B cell (primary cell): ENCODE measurements at regions not wholly inside any gene's neighbourhood (a gene's known extent, or its start where the extent isn't known, plus 50 kb on each side); places are given as distances from the start of the nearest gene placed in this dataset.

Source experiments
- ATAC-seq: fragments of 200-7000 bp; cut with Tn5 transposase; one replicate; pipeline ENCODE4 v1.10.0; 2021; ENCODE audit warnings: low read depth, mild to moderate bottlenecking, moderate number of reproducible peaks, moderate library complexity
- CTCF ChIA-PET: fragments of 350-600 bp; sonication (Branson Sonifier 250); formaldehyde crosslinking; loops from one replicate; lab custom pipeline; 2021; ENCODE audit warnings: antibody characterized with exemption, inconsistent platforms; lab: Charles Lee
- POLR2A ChIA-PET: fragments of 350-600 bp; sonication (Branson Sonifier 250); formaldehyde crosslinking; loops from one replicate; lab custom pipeline; 2021; ENCODE audit warnings: antibody characterized with exemption; lab: Charles Lee
- DNase-seq: peaks from one replicate; pipeline ENCODE4 v3.0.0; 2013
- H2AFZ ChIP-seq: 2 replicates; pipeline ENCODE4 v1.6.1; 2012; ENCODE audit warnings: mild to moderate bottlenecking, low read depth, low read length; ENCODE audit not compliant: insufficient read depth, poor library complexity, severe bottlenecking
- H3K27ac ChIP-seq, 2 donors: 1 replicate in 1 of 2; 2 replicates in 1 of 2; pipeline ENCODE4 v1.5.1; 2012 to 2013; ENCODE audit warnings: low read length in 2 of 2, mild to moderate bottlenecking in 2 of 2, moderate library complexity in 1 of 2
- H3K27me3 ChIP-seq, 4 experiments: fragments of 200-600 bp in 1 of 4; sonication (generic) in 1 of 4; replicated peaks in 1 of 4; 1 replicate in 2 of 4; 2 replicates in 2 of 4; pipeline versions ENCODE4 v1.6.1 to v1.7.0; 2013 to 2016; ENCODE audit warnings: low read length in 3 of 4, mild to moderate bottlenecking in 2 of 4, mixed read lengths in 1 of 4, moderate library complexity in 1 of 4; ENCODE audit not compliant: insufficient read depth in 4 of 4, control insufficient read depth in 3 of 4; ENCODE audit errors: control extremely low read depth in 1 of 4
- H3K36me3 ChIP-seq, 2 experiments: replicated peaks in 1 of 2; 1 replicate in 1 of 2; 2 replicates in 1 of 2; pipeline versions ENCODE4 v1.6.1 to v1.7.1; 2013; ENCODE audit warnings: low read length in 1 of 2; ENCODE audit not compliant: insufficient read depth in 2 of 2, control insufficient read depth in 1 of 2; ENCODE audit errors: control extremely low read depth in 1 of 2, extremely low read depth in 1 of 2
- H3K4me1 ChIP-seq, 2 donors: fragments of 200-600 bp in 1 of 2; sonication (generic) in 1 of 2; 1 replicate in 1 of 2; 2 replicates in 1 of 2; pipeline versions ENCODE4 v1.5.1 to v1.6.1; 2013 to 2017; ENCODE audit warnings: low read length in 2 of 2; ENCODE audit not compliant: control insufficient read depth in 2 of 2, insufficient read depth in 2 of 2
- H3K4me2 ChIP-seq: replicated peaks from 2 replicates; pipeline ENCODE3; 2012; ENCODE audit warnings: mild to moderate bottlenecking, low read depth, low read length; ENCODE audit not compliant: poor library complexity, severe bottlenecking
- H3K4me3 ChIP-seq, 5 experiments: fragments of 200-600 bp in 1 of 5; sonication (generic) in 1 of 5; 1 replicate in 3 of 5; 2 replicates in 2 of 5; pipeline versions ENCODE4 v1.5.1 to v1.7.0; 2011 to 2016; ENCODE audit warnings: low read length in 4 of 5, mild to moderate bottlenecking in 4 of 5, low read depth in 2 of 5, control low read depth in 1 of 5, moderate library complexity in 1 of 5; ENCODE audit not compliant: insufficient read depth in 1 of 5; ENCODE audit errors: control extremely low read depth in 1 of 5, extremely low read depth in 1 of 5
- H3K79me2 ChIP-seq: fragments of 200-600 bp; sonication (generic); one replicate; pipeline ENCODE4 v1.6.0; 2016; ENCODE audit warnings: low read length; ENCODE audit not compliant: control insufficient read depth, insufficient read depth
- H3K9ac ChIP-seq: fragments of 200-600 bp; sonication (generic); 2 replicates; pipeline ENCODE4 v1.6.1; 2017; ENCODE audit warnings: mild to moderate bottlenecking, low read length, moderate library complexity
- H3K9me3 ChIP-seq, 3 donors: one replicate each; pipeline versions ENCODE4 v1.6.1 to v1.7.1; 2013; ENCODE audit warnings: low read length in 2 of 3; ENCODE audit not compliant: control insufficient read depth in 2 of 3, insufficient read depth in 1 of 3; ENCODE audit errors: control extremely low read depth in 1 of 3
- H4K20me1 ChIP-seq: 2 replicates; pipeline ENCODE4 v1.6.0; 2012; ENCODE audit warnings: mild to moderate bottlenecking, low read length; ENCODE audit not compliant: insufficient read depth, control insufficient read depth, poor library complexity, severe bottlenecking
- H3K27ac Mint-ChIP-seq: one replicate; pipeline ENCODE4 v1.8.0; 2021; ENCODE audit warnings: mixed read lengths
- H3K27me3 Mint-ChIP-seq: one replicate; pipeline ENCODE4 v1.8.0; 2021; ENCODE audit warnings: mixed read lengths
- H3K4me1 Mint-ChIP-seq: one replicate; pipeline ENCODE4 v1.8.0; 2021; ENCODE audit warnings: mixed read lengths
- H3K4me3 Mint-ChIP-seq: one replicate; pipeline ENCODE4 v1.8.0; 2021; ENCODE audit warnings: mixed read lengths
- H3K9me3 Mint-ChIP-seq: one replicate; pipeline ENCODE4 v1.8.0; 2022; ENCODE audit warnings: mixed read lengths; ENCODE audit not compliant: insufficient read depth
- EZH2 ChIP-seq: IDR thresholded peaks from 2 replicates; pipeline ENCODE4 v1.6.1; 2012; ENCODE audit warnings: borderline replicate concordance, low read depth, mild to moderate bottlenecking, moderate library complexity, low read length; ENCODE audit not compliant: insufficient read depth, poor library complexity, severe bottlenecking
- WGBS: methylation state at CpG from one replicate; pipeline ENCODE4 v1.1.5; 2013; ENCODE audit warnings: missing lambda C conversion rate; ENCODE audit not compliant: insufficient coverage; 5-methylcytosine and 5-hydroxymethylcytosine counted together
- intact Hi-C: fragments of 100-400 bp; cut with micrococcal nuclease; formaldehyde crosslinking; loops from one replicate; pipeline ENCODE4 v1.10.0; 2022
- TF ChIP-seq, protein P1 (sequence below): fragments of 200-600 bp; IDR thresholded peaks from one replicate; pipeline ENCODE4 v1.8.0; 2022; ENCODE audit warnings: antibody characterized with exemption, mild to moderate bottlenecking

- ChIA-PET CTCF (no interaction called here), POLR2A (no interaction called here)
- intact Hi-C loops, result no loop called here
- Histone ChIP-seq H3K9me3 (no peaks in the 10 kb centered on the region), H3K9ac (no peak overlapping the region), H3K36me3 (no peaks in the 10 kb centered on the region), H3K4me1 (no peaks in the 10 kb centered on the region), H3K79me2 (no peaks in the 10 kb centered on the region), H3K4me3 (no peak overlapping the region), H3K27ac (no peak overlapping the region), H2AFZ (no peak overlapping the region), H3K27me3 (no peaks in the 10 kb centered on the region), H3K4me2 (no peak overlapping the region), H4K20me1 (no peaks in the 10 kb centered on the region)
- no CpG with 5 or more reads among the region's 1 CpG for WGBS
- TF ChIP-seq, protein P1, sequence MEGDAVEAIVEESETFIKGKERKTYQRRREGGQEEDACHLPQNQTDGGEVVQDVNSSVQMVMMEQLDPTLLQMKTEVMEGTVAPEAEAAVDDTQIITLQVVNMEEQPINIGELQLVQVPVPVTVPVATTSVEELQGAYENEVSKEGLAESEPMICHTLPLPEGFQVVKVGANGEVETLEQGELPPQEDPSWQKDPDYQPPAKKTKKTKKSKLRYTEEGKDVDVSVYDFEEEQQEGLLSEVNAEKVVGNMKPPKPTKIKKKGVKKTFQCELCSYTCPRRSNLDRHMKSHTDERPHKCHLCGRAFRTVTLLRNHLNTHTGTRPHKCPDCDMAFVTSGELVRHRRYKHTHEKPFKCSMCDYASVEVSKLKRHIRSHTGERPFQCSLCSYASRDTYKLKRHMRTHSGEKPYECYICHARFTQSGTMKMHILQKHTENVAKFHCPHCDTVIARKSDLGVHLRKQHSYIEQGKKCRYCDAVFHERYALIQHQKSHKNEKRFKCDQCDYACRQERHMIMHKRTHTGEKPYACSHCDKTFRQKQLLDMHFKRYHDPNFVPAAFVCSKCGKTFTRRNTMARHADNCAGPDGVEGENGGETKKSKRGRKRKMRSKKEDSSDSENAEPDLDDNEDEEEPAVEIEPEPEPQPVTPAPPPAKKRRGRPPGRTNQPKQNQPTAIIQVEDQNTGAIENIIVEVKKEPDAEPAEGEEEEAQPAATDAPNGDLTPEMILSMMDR, result no peak
- no peak for TF ChIP-seq EZH2
- Mint-ChIP-seq H3K27ac (no peak overlapping the region), H3K4me1 (no peaks in the 10 kb centered on the region), H3K9me3 (no peaks in the 10 kb centered on the region), H3K27me3 (peaks cover 5% of the 10 kb centered on the region), H3K4me3 (no peak overlapping the region)
- ATAC-seq (no peak), DNase-seq (no peak)
Measured at GRCh38 chr4:14054391-14054790, 426.9 kb upstream of the BOD1L1 start.

DNA sequence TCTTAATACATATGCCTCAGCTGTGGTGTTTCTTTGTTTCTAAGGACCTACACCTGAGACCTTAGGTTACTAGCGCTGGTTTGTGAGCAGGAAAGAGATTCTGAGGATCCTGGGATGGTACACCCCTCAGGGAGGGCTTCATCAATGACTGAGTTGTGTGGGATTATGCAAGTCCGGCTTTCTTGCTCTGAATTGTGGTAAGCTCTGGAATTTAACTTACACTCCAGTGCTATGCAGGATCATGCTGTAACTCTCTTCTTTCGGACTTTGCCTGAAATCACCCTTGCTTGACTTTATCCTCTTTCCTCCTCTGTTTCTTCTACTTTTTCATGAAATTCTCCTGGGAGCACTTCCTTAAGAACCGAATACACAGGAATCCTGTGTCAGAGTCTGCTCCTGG, 431.5 kb upstream of the BOD1L1 start:
- peaks cover 5% of the 10 kb centered on the region for H3K27me3 Mint-ChIP-seq

More for the DNA sequence above, 431.5 kb upstream of the BOD1L1 start:
- H3K9ac ChIP-seq, result no peak overlapping the region
- H3K9me3 Mint-ChIP-seq, result no peaks in the 10 kb centered on the region
- TF ChIP-seq, protein P1, result no peak
- TF ChIP-seq EZH2, result no peak
- no peaks in the 10 kb centered on the region for H3K27me3 ChIP-seq
- H2AFZ ChIP-seq, result no peak overlapping the region
- ChIA-PET POLR2A (no interaction called here), CTCF (no interaction called here)
- no peak overlapping the region for H3K27ac Mint-ChIP-seq
- H3K4me1 Mint-ChIP-seq, result no peaks in the 10 kb centered on the region
- H3K9me3 ChIP-seq, result no peaks in the 10 kb centered on the region
- no peaks in the 10 kb centered on the region for H3K4me1 ChIP-seq
- intact Hi-C loops, result no loop called here
- H3K27ac ChIP-seq, result no peak overlapping the region
- no peak overlapping the region for H3K4me2 ChIP-seq
- no peak overlapping the region for H3K4me3 Mint-ChIP-seq
- ATAC-seq (no peak), DNase-seq (no peak)
- H4K20me1 ChIP-seq, result no peaks in the 10 kb centered on the region
- no peaks in the 10 kb centered on the region for H3K36me3 ChIP-seq
- H3K79me2 ChIP-seq, result no peaks in the 10 kb centered on the region
- H3K4me3 ChIP-seq, result no peak overlapping the region
- 100% methylated on average over 1 of the region's 4 CpGs for WGBS
